Caco-2 (cell line): ENCODE measurements at regions not wholly inside any gene's neighbourhood (a gene's known extent, or its start where the extent isn't known, plus 50 kb on each side); places are given as distances from the start of the nearest gene placed in this dataset.

Experiments
- BruUV-seq: library from RNA; stranded (reverse); fragments of 400-500 nt; replicated peaks from 2 replicates; lab custom pipeline; 2021; lab: Mats Ljungman, UMichigan
- CTCF ChIA-PET: fragments of 300-600 bp; sonication (Branson Sonifier 250); formaldehyde crosslinking; loops from one replicate; lab custom pipeline; 2022; ENCODE audit warnings: antibody characterized with exemption; lab: Charles Lee
- POLR2A ChIA-PET: fragments of 300-600 bp; sonication (Branson Sonifier 250); formaldehyde crosslinking; loops from one replicate; lab custom pipeline; 2022; ENCODE audit warnings: antibody characterized with exemption; lab: Charles Lee
- DNase-seq, 2 experiments: peaks; one replicate each; pipeline versions ENCODE4 v3.0.0 to v3.0.0-alpha.2; 2020 to 2022
- H3K27me3 ChIP-seq: replicated peaks from 2 replicates; pipeline ENCODE4 v1.6.0; 2011; ENCODE audit warnings: low read length; ENCODE audit not compliant: control insufficient read depth, insufficient read depth
- H3K36me3 ChIP-seq: 2 replicates; pipeline ENCODE4 v1.5.1; 2011; ENCODE audit warnings: low read length; ENCODE audit not compliant: control insufficient read depth, insufficient read depth
- H3K4me1 ChIP-seq: fragments of 250-450 bp; sonication (Bioruptor Pico); 2 replicates; pipeline ENCODE4 v1.5.1; 2020; ENCODE audit warnings: mild to moderate bottlenecking
- H3K4me3 ChIP-seq: 2 replicates; pipeline ENCODE4 v1.5.1; 2011; ENCODE audit warnings: low read depth, mild to moderate bottlenecking, control low read depth, low read length
- H3K9me3 ChIP-seq: fragments of 250-450 bp; sonication (Bioruptor Pico); 2 replicates; pipeline ENCODE4 v1.5.1; 2020; ENCODE audit warnings: mild to moderate bottlenecking, moderate library complexity
- H3K27ac Mint-ChIP-seq: one replicate; pipeline ENCODE4 v1.8.0; 2022; ENCODE audit warnings: mixed read lengths; ENCODE audit not compliant: unreplicated experiment
- H3K27me3 Mint-ChIP-seq: one replicate; pipeline ENCODE4 v1.8.0; 2022; ENCODE audit warnings: mixed read lengths; ENCODE audit not compliant: insufficient read depth, unreplicated experiment
- H3K36me3 Mint-ChIP-seq: one replicate; pipeline ENCODE4 v1.8.0; 2022; ENCODE audit warnings: mild to moderate bottlenecking, mixed read lengths; ENCODE audit not compliant: insufficient read depth, unreplicated experiment
- H3K4me1 Mint-ChIP-seq: one replicate; pipeline ENCODE4 v1.8.0; 2022; ENCODE audit warnings: low read depth, mixed read lengths; ENCODE audit not compliant: unreplicated experiment
- H3K4me3 Mint-ChIP-seq: one replicate; pipeline ENCODE4 v1.8.0; 2022; ENCODE audit warnings: mild to moderate bottlenecking, moderate library complexity, mixed read lengths; ENCODE audit not compliant: unreplicated experiment
- H3K9me3 Mint-ChIP-seq: one replicate; pipeline ENCODE4 v1.8.0; 2022; ENCODE audit warnings: mixed read lengths; ENCODE audit not compliant: unreplicated experiment
- CTCF ChIP-seq, 2 experiments: fragments of 200-600 bp in 1 of 2; IDR thresholded peaks; 1 replicate in 1 of 2; 2 replicates in 1 of 2; pipeline versions ENCODE4 v1.5.1 to v1.8.0; 2011 to 2022; ENCODE audit warnings: antibody characterized with exemption in 1 of 2, control low read depth in 1 of 2, inconsistent platforms in 1 of 2, low read depth in 1 of 2, low read length in 1 of 2, mild to moderate bottlenecking in 1 of 2, moderate library complexity in 1 of 2; ENCODE audit not compliant: insufficient read depth in 1 of 2, severe bottlenecking in 1 of 2, unreplicated experiment in 1 of 2
- intact Hi-C: fragments of 100-400 bp; cut with micrococcal nuclease; formaldehyde crosslinking; loops from one replicate; pipeline ENCODE4 v1.10.0; 2022; ENCODE audit not compliant: unreplicated experiment

- TF ChIP-seq CTCF (IDR thresholded peaks at IDR 0.05; ENCODE audit: insufficient read depth in 1 of 2, low read depth in 1 of 2, low read length in 1 of 2, severe bottlenecking in 1 of 2, unreplicated experiment in 1 of 2), result no peak
- no peak for DNase-seq
- no peak overlapping the region for H3K4me3 ChIP-seq
- no peaks in the 10 kb centered on the region for H3K4me1 ChIP-seq
- ChIA-PET CTCF (no interaction called here), POLR2A (no interaction called here)
- no peaks in the 10 kb centered on the region for H3K9me3 ChIP-seq
- BruUV-seq, result no TSS peak
- H3K4me1 Mint-ChIP-seq, result peaks cover 5% of the 10 kb centered on the region
- no peak overlapping the region for H3K27ac Mint-ChIP-seq
- no peak overlapping the region for H3K4me3 Mint-ChIP-seq
- H3K9me3 Mint-ChIP-seq, result no peaks in the 10 kb centered on the region
- peaks cover 25% of the 10 kb centered on the region for H3K27me3 Mint-ChIP-seq
- no peaks in the 10 kb centered on the region; the same call in 1 of the 2 replicates for H3K27me3 ChIP-seq
- intact Hi-C loops, result no loop called here
- no peaks in the 10 kb centered on the region for H3K36me3 Mint-ChIP-seq
- no peaks in the 10 kb centered on the region for H3K36me3 ChIP-seq
Measured at GRCh38 chr10:3274414-3274813, 101.8 kb upstream of the PITRM1 start.

- Histone ChIP-seq H3K9me3 (no peaks in the 10 kb centered on the region), H3K36me3 (no peaks in the 10 kb centered on the region), H3K27me3 (no peaks in the 10 kb centered on the region; the same call in 1 of the 2 replicates), H3K4me1 (no peaks in the 10 kb centered on the region), H3K4me3 (no peak overlapping the region)
- Mint-ChIP-seq H3K27ac (no peak overlapping the region), H3K4me3 (no peak overlapping the region), H3K36me3 (no peaks in the 10 kb centered on the region), H3K4me1 (peaks cover 5% of the 10 kb centered on the region), H3K27me3 (peaks cover 25% of the 10 kb centered on the region), H3K9me3 (no peaks in the 10 kb centered on the region)
- ChIA-PET CTCF (no interaction called here), POLR2A (no interaction called here)
- no peak for TF ChIP-seq CTCF (IDR thresholded peaks at IDR 0.05; ENCODE audit: insufficient read depth in 1 of 2, low read depth in 1 of 2, low read length in 1 of 2, severe bottlenecking in 1 of 2, unreplicated experiment in 1 of 2)
- BruUV-seq, result no TSS peak
- DNase-seq, result no peak
- intact Hi-C loops, result no loop called here
Measured at GRCh38 chr10:3273966-3274365, 101.4 kb upstream of the PITRM1 start.

GRCh38 chr10:3272300-3272699, 99.7 kb upstream of the PITRM1 start:
- CTCF ChIA-PET, result no interaction called here
- Histone ChIP-seq H3K9me3 (no peaks in the 10 kb centered on the region), H3K36me3 (no peaks in the 10 kb centered on the region), H3K4me3 (no peak overlapping the region), H3K4me1 (no peaks in the 10 kb centered on the region), H3K27me3 (no peaks in the 10 kb centered on the region; the same call in 1 of the 2 replicates)
- no peak overlapping the region for H3K27ac Mint-ChIP-seq
- DNase-seq, result no peak
- intact Hi-C loops, result no loop called here
- H3K4me1 Mint-ChIP-seq, result peaks cover 5% of the 10 kb centered on the region
- no peaks in the 10 kb centered on the region for H3K9me3 Mint-ChIP-seq
- no peak overlapping the region for H3K4me3 Mint-ChIP-seq
- no TSS peak for BruUV-seq
- no peaks in the 10 kb centered on the region for H3K36me3 Mint-ChIP-seq
- peaks cover 23% of the 10 kb centered on the region for H3K27me3 Mint-ChIP-seq
- POLR2A ChIA-PET, result no interaction called here
- no peak for TF ChIP-seq CTCF (IDR thresholded peaks at IDR 0.05; ENCODE audit: insufficient read depth in 1 of 2, low read depth in 1 of 2, low read length in 1 of 2, severe bottlenecking in 1 of 2, unreplicated experiment in 1 of 2)
